ENCODE measurements at regions not wholly inside any gene's neighbourhood (a gene's known extent, or its start where the extent isn't known, plus 50 kb on each side); places are given as distances from the start of the nearest gene placed in this dataset.

DNA sequence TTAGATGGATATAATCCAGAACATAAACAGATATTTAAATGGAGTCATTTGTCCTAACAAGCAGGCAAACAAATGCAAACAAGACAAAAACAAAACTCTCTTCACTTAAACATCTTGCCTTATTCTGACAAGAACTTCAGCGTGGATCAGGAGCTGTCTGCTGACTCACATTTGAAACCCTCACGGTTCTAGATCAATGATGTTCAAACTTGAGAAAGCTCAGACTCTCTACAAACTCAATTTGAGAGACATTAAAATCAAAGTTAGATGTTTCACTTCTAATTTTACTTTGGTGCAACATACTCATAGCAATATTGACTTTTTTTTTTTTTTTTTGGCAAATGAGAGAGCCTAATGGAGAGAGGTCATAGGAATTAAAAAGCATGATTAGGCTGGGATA, 362.8 kb upstream of the SLC14A2 start:
- Histone ChIP-seq H3K4me1 (ENCODE audit: insufficient read depth) (no peaks in the 10 kb centered on the region), H3K4me2 (no peak overlapping the region), H4K20me1 (replicated peaks; ENCODE audit: insufficient read depth) (no peaks in the 10 kb centered on the region), H3K27ac (ENCODE audit: low read depth) (no peak overlapping the region), H3K79me2 (replicated peaks; ENCODE audit: insufficient read depth) (no peaks in the 10 kb centered on the region), H2AFZ (no peak overlapping the region), H3F3A (replicated peaks; ENCODE audit: low read depth) (no peaks in the 10 kb centered on the region), H3K36me3 (ENCODE audit: insufficient read depth) (no peaks in the 10 kb centered on the region), H3K9me2 (ENCODE audit: insufficient read depth) (no peaks in the 10 kb centered on the region), H3K27me3 (ENCODE audit: insufficient read depth) (no peaks in the 10 kb centered on the region), H3K4me3 (no peak overlapping the region)
- DNase-seq (ENCODE audit: low spot score) (no peak), ATAC-seq (no peak)
- H3K4me3 Mint-ChIP-seq, result no peak overlapping the region
- peaks cover 2% of the 10 kb centered on the region for H3K27me3 Mint-ChIP-seq (ENCODE audit: insufficient read depth, low read depth, poor library complexity)
- TF ChIP-seq ZNF114 (CRISPR knock-in tag; IDR thresholded peaks at IDR 0.05) (no peak), JUNB (IDR thresholded peaks at IDR 0.05; ENCODE audit: unreplicated experiment) (no peak), STAT1 (IDR thresholded peaks at IDR 0.05; ENCODE audit: unreplicated experiment) (no peak), POLR2AphosphoS5 (IDR thresholded peaks at IDR 0.05; ENCODE audit: low read depth) (no peak), CREB1 (CRISPR knock-in tag; IDR thresholded peaks at IDR 0.05; ENCODE audit: low read depth) (no peak), ZNF462 (CRISPR knock-in tag; IDR thresholded peaks at IDR 0.05) (no peak)
- no peaks in the 10 kb centered on the region for H3K9me3 Mint-ChIP-seq
- H3K36me3 Mint-ChIP-seq (ENCODE audit: low read depth), result no peaks in the 10 kb centered on the region
- H3K4me1 Mint-ChIP-seq, result peaks cover 8% of the 10 kb centered on the region
- no peak overlapping the region for H3K27ac Mint-ChIP-seq

DNA sequence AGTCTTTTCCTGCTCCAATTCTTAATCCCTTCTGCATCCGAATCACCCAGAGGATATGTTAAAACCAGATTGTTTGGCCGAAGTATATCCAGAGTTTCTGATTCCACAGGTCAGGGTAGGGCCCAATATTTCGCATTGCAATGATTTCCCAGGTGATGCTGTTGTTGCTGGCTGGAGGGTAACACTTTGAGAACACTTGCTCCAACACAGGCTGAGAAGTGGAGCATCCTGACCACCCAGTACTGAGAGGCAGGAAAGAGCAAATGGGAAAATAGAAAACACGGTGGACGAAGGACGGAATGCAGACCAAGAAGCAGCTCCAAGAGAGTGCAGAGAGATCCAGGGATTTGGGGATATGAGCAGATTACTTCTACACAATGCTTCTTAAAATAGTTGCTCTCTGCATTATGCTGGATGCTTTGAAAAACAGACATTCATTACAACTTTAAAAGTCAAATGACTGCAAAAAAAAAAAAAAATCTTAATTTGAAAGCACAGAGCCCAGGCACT, 362.2 kb upstream of the SLC14A2 start:
- Histone ChIP-seq H3K79me2 (replicated peaks; ENCODE audit: insufficient read depth) (no peaks in the 10 kb centered on the region), H3K27me3 (ENCODE audit: insufficient read depth) (no peaks in the 10 kb centered on the region), H4K20me1 (replicated peaks; ENCODE audit: insufficient read depth) (no peaks in the 10 kb centered on the region), H2AFZ (no peak overlapping the region), H3K36me3 (ENCODE audit: insufficient read depth) (no peaks in the 10 kb centered on the region), H3K9me2 (ENCODE audit: insufficient read depth) (no peaks in the 10 kb centered on the region), H3K4me1 (ENCODE audit: insufficient read depth) (no peaks in the 10 kb centered on the region), H3K4me2 (no peak overlapping the region), H3K4me3 (no peak overlapping the region), H3K27ac (ENCODE audit: low read depth) (no peak overlapping the region), H3F3A (replicated peaks; ENCODE audit: low read depth) (no peaks in the 10 kb centered on the region)
- Mint-ChIP-seq H3K27ac (peak overlapping the region; percentile 6; the same call in 1 of the 2 replicates), H3K4me1 (peaks cover 8% of the 10 kb centered on the region), H3K9me3 (no peaks in the 10 kb centered on the region), H3K27me3 (ENCODE audit: insufficient read depth, low read depth, poor library complexity) (peaks cover 2% of the 10 kb centered on the region), H3K4me3 (no peak overlapping the region), H3K36me3 (ENCODE audit: low read depth) (no peaks in the 10 kb centered on the region)
- no peak for DNase-seq (ENCODE audit: low spot score)
- ATAC-seq, result no peak
- TF ChIP-seq, protein P1, sequence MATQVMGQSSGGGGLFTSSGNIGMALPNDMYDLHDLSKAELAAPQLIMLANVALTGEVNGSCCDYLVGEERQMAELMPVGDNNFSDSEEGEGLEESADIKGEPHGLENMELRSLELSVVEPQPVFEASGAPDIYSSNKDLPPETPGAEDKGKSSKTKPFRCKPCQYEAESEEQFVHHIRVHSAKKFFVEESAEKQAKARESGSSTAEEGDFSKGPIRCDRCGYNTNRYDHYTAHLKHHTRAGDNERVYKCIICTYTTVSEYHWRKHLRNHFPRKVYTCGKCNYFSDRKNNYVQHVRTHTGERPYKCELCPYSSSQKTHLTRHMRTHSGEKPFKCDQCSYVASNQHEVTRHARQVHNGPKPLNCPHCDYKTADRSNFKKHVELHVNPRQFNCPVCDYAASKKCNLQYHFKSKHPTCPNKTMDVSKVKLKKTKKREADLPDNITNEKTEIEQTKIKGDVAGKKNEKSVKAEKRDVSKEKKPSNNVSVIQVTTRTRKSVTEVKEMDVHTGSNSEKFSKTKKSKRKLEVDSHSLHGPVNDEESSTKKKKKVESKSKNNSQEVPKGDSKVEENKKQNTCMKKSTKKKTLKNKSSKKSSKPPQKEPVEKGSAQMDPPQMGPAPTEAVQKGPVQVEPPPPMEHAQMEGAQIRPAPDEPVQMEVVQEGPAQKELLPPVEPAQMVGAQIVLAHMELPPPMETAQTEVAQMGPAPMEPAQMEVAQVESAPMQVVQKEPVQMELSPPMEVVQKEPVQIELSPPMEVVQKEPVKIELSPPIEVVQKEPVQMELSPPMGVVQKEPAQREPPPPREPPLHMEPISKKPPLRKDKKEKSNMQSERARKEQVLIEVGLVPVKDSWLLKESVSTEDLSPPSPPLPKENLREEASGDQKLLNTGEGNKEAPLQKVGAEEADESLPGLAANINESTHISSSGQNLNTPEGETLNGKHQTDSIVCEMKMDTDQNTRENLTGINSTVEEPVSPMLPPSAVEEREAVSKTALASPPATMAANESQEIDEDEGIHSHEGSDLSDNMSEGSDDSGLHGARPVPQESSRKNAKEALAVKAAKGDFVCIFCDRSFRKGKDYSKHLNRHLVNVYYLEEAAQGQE (IDR thresholded peaks at IDR 0.05; ENCODE audit: unreplicated experiment), result no peak
- TF ChIP-seq ETS1 (IDR thresholded peaks at IDR 0.05), result no peak
